RWPE2 (cell line): ENCODE measurements at regions not wholly inside any gene's neighbourhood (a gene's known extent, or its start where the extent isn't known, plus 50 kb on each side); places are given as distances from the start of the nearest gene placed in this dataset.

Experiments
- ATAC-seq: fragments of 200-7000 bp; cut with Tn5 transposase; 3 replicates; pipeline ENCODE4 v1.9.1; 2021; ENCODE audit warnings: low read depth
- DNase-seq: peaks from one replicate; pipeline ENCODE4 v3.0.0-alpha.2; 2020; ENCODE audit warnings: low spot score
- H3K27ac ChIP-seq: fragments of 450-650 bp; 2 replicates; pipeline ENCODE4 v1.5.1; 2017; ENCODE audit warnings: mild to moderate bottlenecking; ENCODE audit not compliant: poor library complexity, severe bottlenecking
- H3K27me3 ChIP-seq: fragments of 250-450 bp; sonication (Bioruptor Pico); 2 replicates; pipeline ENCODE4 v1.5.1; 2021; ENCODE audit warnings: mild to moderate bottlenecking, moderate library complexity; ENCODE audit not compliant: insufficient read depth, poor library complexity, severe bottlenecking
- H3K36me3 ChIP-seq: fragments of 250-450 bp; sonication (Bioruptor Pico); 2 replicates; pipeline ENCODE4 v1.5.1; 2020; ENCODE audit warnings: low read depth, mild to moderate bottlenecking, moderate library complexity
- H3K4me1 ChIP-seq: fragments of 250-450 bp; sonication (Bioruptor Pico); 2 replicates; pipeline ENCODE4 v1.5.1; 2021; ENCODE audit warnings: mild to moderate bottlenecking, moderate library complexity; ENCODE audit not compliant: insufficient read depth, poor library complexity, severe bottlenecking
- H3K4me3 ChIP-seq: fragments of 250-450 bp; sonication (Bioruptor Pico); 2 replicates; pipeline ENCODE4 v1.5.1; 2021; ENCODE audit warnings: mild to moderate bottlenecking, moderate library complexity; ENCODE audit not compliant: severe bottlenecking
- H3K9me3 ChIP-seq: fragments of 250-450 bp; sonication (Bioruptor Pico); 2 replicates; pipeline ENCODE4 v1.5.1; 2021; ENCODE audit warnings: mild to moderate bottlenecking, moderate library complexity; ENCODE audit not compliant: severe bottlenecking
- CTCF ChIP-seq: fragments of 450-650 bp; IDR thresholded peaks from one replicate; pipeline ENCODE4 v1.5.1; 2017; ENCODE audit warnings: mild to moderate bottlenecking, moderate library complexity; ENCODE audit not compliant: poor library complexity, severe bottlenecking

- Histone ChIP-seq H3K4me3 (no peak overlapping the region), H3K27me3 (no peaks in the 10 kb centered on the region), H3K27ac (no peak overlapping the region), H3K4me1 (no peaks in the 10 kb centered on the region), H3K36me3 (no peaks in the 10 kb centered on the region), H3K9me3 (no peaks in the 10 kb centered on the region)
- TF ChIP-seq CTCF = no peak
- DNase-seq (no peak), ATAC-seq (no peak)
Measured at GRCh38 chr4:126591583-126591982, 1041.2 kb upstream of the INTU start.

GRCh38 chr4:126592088-126592487, 1040.7 kb upstream of the INTU start:
- no peak for DNase-seq
- ATAC-seq = no peak
- Histone ChIP-seq H3K27me3 (no peaks in the 10 kb centered on the region), H3K36me3 (no peaks in the 10 kb centered on the region), H3K4me1 (no peaks in the 10 kb centered on the region), H3K27ac (no peak overlapping the region), H3K9me3 (no peaks in the 10 kb centered on the region), H3K4me3 (no peak overlapping the region)
- peak; percentile 31 for TF ChIP-seq CTCF

GRCh38 chr4:126593626-126594025, 1039.1 kb upstream of the INTU start:
- Histone ChIP-seq H3K27ac (no peak overlapping the region), H3K27me3 (no peaks in the 10 kb centered on the region), H3K9me3 (no peaks in the 10 kb centered on the region), H3K4me1 (no peaks in the 10 kb centered on the region), H3K36me3 (no peaks in the 10 kb centered on the region), H3K4me3 (no peak overlapping the region)
- no peak for TF ChIP-seq CTCF
- ATAC-seq (no peak), DNase-seq (no peak)

- Histone ChIP-seq H3K4me1 (no peaks in the 10 kb centered on the region), H3K36me3 (no peaks in the 10 kb centered on the region), H3K4me3 (no peak overlapping the region), H3K27me3 (no peaks in the 10 kb centered on the region), H3K9me3 (no peaks in the 10 kb centered on the region), H3K27ac (no peak overlapping the region)
- no peak for ATAC-seq
- DNase-seq = no peak
- TF ChIP-seq CTCF = no peak
Measured at GRCh38 chr4:126595643-126596042, 1037.1 kb upstream of the INTU start.

- no peaks in the 10 kb centered on the region for H3K4me1 ChIP-seq
- no peak overlapping the region for H3K4me3 ChIP-seq
- no peak for ATAC-seq
- DNase-seq = no peak
- H3K27ac ChIP-seq = no peak overlapping the region
- H3K9me3 ChIP-seq = no peaks in the 10 kb centered on the region
- H3K36me3 ChIP-seq = no peaks in the 10 kb centered on the region
- H3K27me3 ChIP-seq = no peaks in the 10 kb centered on the region
- no peak for TF ChIP-seq CTCF
Measured at GRCh38 chr4:126599746-126600145, 1033.0 kb upstream of the INTU start.
